ENCODE measurements at regions not wholly inside any gene's neighbourhood (a gene's known extent, or its start where the extent isn't known, plus 50 kb on each side); places are given as distances from the start of the nearest gene placed in this dataset.
"Not testable (repeated sequence)": the region's sequence is repeated elsewhere in the genome, so short reads cannot be mapped to it uniquely, and the experiment has no call there.

DNA sequence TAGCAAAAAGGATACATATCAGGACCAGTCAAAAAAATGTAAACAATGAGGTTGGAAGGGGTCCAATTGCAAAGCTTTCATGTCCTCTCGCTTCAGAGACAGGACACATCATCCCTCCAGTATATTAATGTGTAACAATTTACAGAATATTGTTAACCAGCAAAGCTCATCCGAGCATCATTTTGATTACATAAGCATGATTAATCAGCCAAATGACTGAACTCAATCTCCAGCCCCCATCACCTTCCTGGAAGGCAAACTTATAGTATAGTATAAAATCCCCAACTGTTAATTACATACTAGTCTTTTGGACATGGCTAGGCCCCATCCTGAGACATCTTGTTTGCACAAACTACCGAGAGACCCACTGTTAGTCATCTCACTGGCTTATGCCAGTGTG is 77.6 kb upstream of the TRAM1L1 start:
- no peaks in the 10 kb centered on the region for H3K27me3 ChIP-seq (replicated peaks; ENCODE audit: control insufficient read depth, insufficient read depth, low read length)
- TF ChIP-seq, protein P1, sequence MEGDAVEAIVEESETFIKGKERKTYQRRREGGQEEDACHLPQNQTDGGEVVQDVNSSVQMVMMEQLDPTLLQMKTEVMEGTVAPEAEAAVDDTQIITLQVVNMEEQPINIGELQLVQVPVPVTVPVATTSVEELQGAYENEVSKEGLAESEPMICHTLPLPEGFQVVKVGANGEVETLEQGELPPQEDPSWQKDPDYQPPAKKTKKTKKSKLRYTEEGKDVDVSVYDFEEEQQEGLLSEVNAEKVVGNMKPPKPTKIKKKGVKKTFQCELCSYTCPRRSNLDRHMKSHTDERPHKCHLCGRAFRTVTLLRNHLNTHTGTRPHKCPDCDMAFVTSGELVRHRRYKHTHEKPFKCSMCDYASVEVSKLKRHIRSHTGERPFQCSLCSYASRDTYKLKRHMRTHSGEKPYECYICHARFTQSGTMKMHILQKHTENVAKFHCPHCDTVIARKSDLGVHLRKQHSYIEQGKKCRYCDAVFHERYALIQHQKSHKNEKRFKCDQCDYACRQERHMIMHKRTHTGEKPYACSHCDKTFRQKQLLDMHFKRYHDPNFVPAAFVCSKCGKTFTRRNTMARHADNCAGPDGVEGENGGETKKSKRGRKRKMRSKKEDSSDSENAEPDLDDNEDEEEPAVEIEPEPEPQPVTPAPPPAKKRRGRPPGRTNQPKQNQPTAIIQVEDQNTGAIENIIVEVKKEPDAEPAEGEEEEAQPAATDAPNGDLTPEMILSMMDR (IDR thresholded peaks at IDR 0.05; ENCODE audit: insufficient read depth, low read length, poor library complexity, severe bottlenecking): no peak

DNA sequence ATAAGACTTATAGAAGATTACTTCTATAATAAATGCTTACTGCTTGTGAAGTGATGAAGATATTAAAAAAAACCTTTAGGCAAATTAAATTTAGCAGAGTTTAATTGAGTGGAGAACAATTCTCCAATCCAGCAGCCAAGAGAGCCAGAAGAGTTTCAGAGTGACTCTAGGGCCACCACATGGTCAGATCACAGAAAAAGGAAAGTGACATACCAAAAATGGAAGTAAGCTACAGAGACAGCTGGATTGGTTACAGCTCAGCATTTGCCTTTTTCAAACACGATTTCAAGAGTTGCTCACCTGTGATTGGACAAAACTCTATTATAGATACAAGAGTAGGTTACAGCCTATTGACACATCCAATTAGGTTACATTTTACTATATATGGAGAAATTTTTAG is 79.0 kb upstream of the TRAM1L1 start:
- no peaks in the 10 kb centered on the region for H3K27me3 ChIP-seq (replicated peaks; ENCODE audit: control insufficient read depth, insufficient read depth, low read length)
- no peak overlapping the region for H3K4me3 ChIP-seq (replicated peaks; ENCODE audit: low read depth, low read length)
- no peak for DNase-seq (ENCODE audit: extremely low read depth, insufficient read length)
- no peaks in the 10 kb centered on the region for H3K36me3 ChIP-seq (ENCODE audit: control insufficient read depth, insufficient read depth, low read length)
- TF ChIP-seq, protein P1 (IDR thresholded peaks at IDR 0.05; ENCODE audit: insufficient read depth, low read length, poor library complexity, severe bottlenecking): no peak

More for the DNA sequence above, 77.6 kb upstream of the TRAM1L1 start:
- no peak for DNase-seq (ENCODE audit: extremely low read depth, insufficient read length)
- Histone ChIP-seq H3K36me3 (ENCODE audit: control insufficient read depth, insufficient read depth, low read length) (no peaks in the 10 kb centered on the region), H3K4me3 (replicated peaks; ENCODE audit: low read depth, low read length) (no peak overlapping the region)

DNA sequence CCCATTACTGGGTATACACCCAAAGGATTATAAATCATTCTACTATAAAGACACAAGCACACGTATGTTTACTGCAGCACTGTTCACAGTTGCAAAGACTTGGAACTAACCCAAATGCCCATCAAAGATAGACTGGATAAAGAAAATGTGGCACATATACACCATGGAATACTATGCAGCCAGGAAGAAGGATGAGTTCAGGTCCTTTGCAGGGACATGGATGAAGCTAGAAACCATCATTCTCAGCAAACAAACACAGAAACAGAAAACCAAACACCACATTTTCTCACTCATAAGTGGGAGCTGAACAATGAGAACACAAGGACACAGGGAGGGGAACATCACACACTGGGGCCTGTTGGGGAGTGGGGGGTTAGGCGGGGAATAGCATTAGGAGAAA is 90.0 kb upstream of the TRAM1L1 start:
- not testable (repeated sequence) for H3K36me3 ChIP-seq (ENCODE audit: control insufficient read depth, insufficient read depth, low read length); DNase-seq (ENCODE audit: extremely low read depth, insufficient read length); H3K4me3 ChIP-seq (replicated peaks; ENCODE audit: low read depth, low read length); H3K27me3 ChIP-seq (replicated peaks; ENCODE audit: control insufficient read depth, insufficient read depth, low read length)

DNA sequence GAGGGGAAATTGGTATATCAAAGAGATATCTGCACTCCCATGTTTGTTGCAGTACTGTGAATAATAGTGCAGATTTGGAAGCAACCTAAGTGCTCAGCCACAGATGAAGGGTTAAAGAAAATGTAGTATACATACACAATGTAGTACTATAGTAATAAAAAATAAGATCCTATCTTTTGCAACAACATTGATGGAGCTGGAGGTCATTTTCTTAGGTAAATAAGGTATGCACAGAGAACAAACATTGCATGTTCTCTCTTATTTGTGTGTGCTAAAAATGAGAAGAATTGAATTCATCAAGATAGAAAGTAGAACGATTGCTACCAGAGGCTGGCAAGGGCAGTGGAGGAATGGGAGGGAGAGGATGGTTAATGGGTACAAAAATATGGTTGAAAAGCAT is 117.9 kb upstream of the TRAM1L1 start:
- TF ChIP-seq, protein P1 (IDR thresholded peaks at IDR 0.05; ENCODE audit: insufficient read depth, low read length, poor library complexity, severe bottlenecking): no peak
- H3K27me3 ChIP-seq (replicated peaks; ENCODE audit: control insufficient read depth, insufficient read depth, low read length): no peaks in the 10 kb centered on the region
- H3K36me3 ChIP-seq (ENCODE audit: control insufficient read depth, insufficient read depth, low read length): no peaks in the 10 kb centered on the region
- DNase-seq (ENCODE audit: extremely low read depth, insufficient read length): no peak
- no peak overlapping the region for H3K4me3 ChIP-seq (replicated peaks; ENCODE audit: low read depth, low read length)

DNA sequence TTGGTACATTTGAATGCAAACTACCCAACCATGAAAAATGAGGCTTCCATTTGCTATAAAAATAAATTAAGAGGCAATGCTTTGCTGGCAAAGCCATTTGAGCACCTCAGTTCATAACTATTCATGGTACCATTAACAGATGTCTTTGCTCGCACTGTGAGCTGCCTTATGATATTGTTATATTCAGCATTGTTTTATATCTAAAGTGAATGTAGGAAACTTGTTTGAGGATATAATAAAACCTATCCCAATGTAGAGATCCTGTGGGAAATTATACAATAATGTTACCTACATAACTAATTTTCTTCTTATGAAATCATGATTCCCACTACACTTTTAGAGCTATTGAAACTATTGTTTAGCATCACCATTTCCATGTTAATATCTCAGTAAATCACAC is 125.2 kb upstream of the TRAM1L1 start:
- no peaks in the 10 kb centered on the region for H3K27me3 ChIP-seq (replicated peaks; ENCODE audit: control insufficient read depth, insufficient read depth, low read length)
- H3K36me3 ChIP-seq (ENCODE audit: control insufficient read depth, insufficient read depth, low read length): no peaks in the 10 kb centered on the region
- no peak for DNase-seq (ENCODE audit: extremely low read depth, insufficient read length)
- TF ChIP-seq, protein P1 (IDR thresholded peaks at IDR 0.05; ENCODE audit: insufficient read depth, low read length, poor library complexity, severe bottlenecking): no peak
- no peak overlapping the region for H3K4me3 ChIP-seq (replicated peaks; ENCODE audit: low read depth, low read length)

DNA sequence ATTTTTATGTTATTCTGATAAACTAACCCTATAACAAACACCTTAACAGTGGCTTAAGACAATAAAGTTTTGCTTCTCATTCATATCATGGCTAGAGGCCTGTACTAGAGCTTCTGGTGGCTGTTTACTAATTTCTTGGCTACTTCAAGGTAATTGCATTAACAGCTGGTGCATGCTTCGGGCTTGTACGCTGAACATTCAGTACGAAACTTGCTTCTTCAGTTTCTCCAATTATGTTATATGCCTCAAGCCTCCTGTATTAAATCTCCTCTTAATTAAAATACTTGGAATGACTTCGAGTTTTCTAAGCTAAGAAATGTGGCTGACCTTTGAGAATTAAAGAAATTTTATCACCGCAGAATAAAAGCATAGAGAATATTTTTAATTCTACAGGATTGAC is 138.9 kb upstream of the TRAM1L1 start:
- Histone ChIP-seq H3K36me3 (ENCODE audit: control insufficient read depth, insufficient read depth, low read length) (no peaks in the 10 kb centered on the region), H3K4me3 (replicated peaks; ENCODE audit: low read depth, low read length) (no peak overlapping the region), H3K27me3 (replicated peaks; ENCODE audit: control insufficient read depth, insufficient read depth, low read length) (no peaks in the 10 kb centered on the region)
- DNase-seq (ENCODE audit: extremely low read depth, insufficient read length): no peak
- TF ChIP-seq, protein P1 (IDR thresholded peaks at IDR 0.05; ENCODE audit: insufficient read depth, low read length, poor library complexity, severe bottlenecking): no peak

All from GM06990 (cell line).